RPMI8226 (cell line): ENCODE measurements at regions not wholly inside any gene's neighbourhood (a gene's known extent, or its start where the extent isn't known, plus 50 kb on each side); places are given as distances from the start of the nearest gene placed in this dataset.
A peak's percentile ranks its signal among the peaks of the same experiment; 100 is the strongest.
"Not testable (repeated sequence)": the region's sequence is repeated elsewhere in the genome, so short reads cannot be mapped to it uniquely, and the experiment has no call there.

Experiments
- DNase-seq: peaks from one replicate; pipeline ENCODE4 v3.0.0-alpha.2; 2015

DNA sequence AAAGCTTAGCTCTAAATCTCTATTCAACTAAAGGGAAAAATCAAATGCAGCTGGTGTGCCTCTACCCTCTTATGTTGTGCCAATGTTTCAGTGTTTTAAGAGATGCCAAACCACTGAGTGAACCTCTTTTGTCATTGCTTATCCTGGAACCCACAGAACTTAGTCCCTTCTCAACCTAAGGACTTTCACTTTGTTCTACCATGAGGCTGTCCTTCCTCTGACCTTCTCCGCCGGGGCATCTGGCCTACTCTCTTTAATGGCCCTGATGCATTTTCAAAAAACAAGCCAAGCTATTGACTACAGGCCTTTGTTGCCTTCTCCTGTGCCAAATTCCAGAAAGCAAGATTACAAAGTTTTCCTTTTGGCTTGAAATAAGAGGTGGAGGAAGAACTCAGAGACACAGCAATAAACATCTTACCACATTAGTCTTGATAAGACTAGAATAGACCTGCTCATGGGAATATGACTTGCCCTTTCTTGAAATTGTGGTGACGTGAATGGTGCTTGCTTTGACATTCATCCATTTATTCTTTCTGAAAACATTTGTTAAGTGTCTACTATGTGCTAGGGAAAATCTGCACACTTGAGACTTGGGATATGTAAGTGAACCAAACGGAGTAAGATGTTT, 253.2 kb upstream of the SMIM30 start:
- no peak for DNase-seq

DNA sequence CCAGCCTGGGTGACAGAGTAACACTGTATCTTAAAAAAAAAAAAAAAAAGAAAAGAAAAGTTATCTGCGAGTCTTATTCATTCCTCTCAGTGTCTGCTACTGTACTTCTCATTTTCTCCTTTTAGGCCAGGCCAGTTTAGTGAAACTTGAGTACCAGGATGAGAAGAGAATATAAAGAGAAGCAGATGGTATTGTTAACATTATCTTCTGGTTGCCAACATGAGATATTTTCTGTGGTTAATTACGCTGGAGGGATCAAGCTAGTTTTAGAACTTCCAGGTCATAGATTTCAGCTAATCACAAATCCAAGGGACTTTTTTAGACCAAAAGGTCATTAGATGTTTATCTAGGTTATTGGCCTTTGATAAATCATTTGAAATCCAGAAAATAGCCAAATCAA, 252.6 kb upstream of the SMIM30 start:
- DNase-seq = no peak

DNA sequence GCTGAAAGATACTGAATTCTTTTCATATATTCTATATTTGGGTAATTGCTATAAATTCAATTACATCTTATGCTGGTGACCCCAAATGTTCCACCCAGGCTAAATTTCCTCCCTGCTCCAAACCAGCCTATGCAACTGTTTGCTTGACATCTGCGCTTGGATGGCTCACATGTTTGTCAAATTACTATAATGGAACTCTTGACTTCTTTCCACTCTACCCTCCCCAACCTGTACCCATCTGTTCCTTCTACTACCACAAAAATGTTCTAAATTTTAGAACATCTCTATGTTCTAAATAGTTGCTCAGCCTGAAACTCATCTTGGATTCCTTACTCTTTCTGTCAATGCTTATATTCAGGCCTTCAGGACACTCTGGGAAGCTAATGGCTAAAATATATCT, 249.9 kb upstream of the SMIM30 start:
- no peak for DNase-seq

DNA sequence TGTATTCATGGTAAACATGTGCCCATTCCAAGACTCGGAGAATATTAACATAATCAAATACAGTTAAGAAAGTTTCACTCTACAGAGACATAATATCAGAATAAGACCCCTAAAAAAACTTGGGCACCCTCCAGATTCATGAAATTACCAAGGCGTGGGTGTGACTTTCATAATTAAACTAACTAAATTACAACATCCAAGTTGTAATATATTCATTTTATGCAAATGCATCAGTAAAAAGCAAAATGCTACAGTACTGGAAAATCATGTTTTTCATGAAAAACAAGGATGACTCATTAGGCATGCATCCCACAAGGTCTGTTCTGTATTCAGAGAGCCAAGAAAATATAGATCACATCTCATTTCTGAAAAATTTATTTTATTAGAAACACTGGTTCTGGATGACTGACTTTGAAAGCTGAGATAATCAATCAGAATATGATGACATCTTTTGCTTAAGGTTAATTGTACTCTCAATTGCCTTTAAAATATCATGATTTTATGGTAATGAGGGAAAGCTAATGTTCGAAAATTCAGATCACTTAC, 248.8 kb upstream of the SMIM30 start:
- DNase-seq = no peak

DNA sequence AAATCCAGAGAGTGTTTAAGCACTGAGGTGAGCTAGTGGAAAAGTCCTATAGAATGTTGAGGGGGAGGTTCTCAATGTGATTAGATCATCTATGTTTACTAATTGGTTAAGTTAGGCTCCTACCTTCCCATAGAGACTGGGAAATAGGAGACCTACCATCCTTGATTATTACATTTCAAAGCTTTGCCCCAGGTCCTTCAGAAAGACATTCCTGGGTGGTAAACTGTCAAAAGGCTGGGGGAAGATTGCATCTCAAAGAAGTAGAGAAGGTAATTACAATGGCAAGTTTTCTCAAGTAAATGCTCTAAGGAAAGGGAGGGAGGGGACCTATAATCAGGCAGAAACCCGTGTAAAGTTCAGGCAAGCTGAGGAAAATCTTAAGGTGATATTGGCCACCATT, 247.8 kb upstream of the SMIM30 start:
- no peak for DNase-seq

DNA sequence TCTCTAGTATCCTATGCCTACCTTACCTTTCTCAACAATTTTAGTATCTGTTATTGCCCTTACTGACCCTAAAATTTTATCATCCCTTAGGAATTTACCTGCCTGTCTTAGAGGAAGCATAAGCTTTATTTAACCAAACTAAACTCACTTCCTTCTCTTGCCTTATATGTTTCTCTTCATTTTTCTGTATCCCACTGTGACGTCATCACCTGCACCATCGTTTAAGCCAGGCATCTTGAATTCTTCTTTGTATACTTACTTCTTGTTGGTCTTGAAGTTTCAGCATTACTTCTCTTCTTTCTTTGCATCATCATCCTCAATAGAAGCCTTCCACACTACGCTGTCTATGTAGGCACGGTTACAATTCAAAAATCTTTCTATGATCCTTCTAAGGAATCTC, 231.0 kb upstream of the SMIM30 start:
- DNase-seq = no peak

DNA sequence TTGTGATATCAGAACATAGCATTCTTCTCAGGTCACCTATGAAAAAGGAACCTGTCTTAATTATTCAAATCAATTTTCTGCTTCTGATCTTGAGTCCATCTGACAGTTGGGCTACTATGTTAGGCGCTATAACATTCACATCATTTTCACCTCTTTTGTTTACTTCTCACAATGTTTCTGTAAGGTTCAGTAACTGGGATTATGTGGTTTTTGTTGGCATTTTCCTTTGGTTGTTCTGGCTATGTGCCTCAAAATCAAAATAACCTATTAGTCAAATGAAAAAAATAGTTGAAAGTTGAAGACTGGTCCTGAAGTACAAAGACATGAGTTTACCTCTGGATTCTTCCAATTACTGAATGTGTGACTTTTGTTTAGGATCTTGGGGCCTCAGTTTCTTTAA, 221.3 kb upstream of the SMIM30 start:
- no peak for DNase-seq

DNA sequence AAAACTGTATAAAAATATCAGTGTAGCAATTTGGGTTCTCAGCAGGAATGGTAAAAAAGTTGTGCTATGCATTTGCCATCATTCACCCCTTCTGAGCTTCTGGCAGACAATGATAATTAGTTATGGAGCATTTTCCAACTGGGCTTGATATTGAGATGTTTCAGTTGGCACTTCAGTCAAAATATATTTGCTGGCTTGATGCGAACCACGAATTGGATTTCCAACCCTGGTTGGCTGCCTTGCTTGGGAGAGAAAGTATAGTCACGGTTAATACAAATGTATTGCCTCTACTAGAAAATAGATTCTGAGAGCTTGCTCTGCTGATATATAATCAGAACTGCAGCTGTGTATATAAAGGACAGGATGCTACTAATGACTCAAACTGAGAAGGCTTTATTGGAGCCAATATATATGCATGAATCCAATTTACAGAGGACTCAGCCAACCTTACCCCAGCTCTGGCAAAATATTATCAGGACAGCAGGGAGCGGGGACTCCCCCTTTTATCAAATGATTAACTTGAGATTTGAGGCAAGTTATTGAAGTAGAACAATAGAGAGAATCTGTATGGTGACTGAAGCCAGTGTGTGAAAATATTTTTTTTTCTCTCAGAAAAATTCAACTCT, 219.8 kb upstream of the SMIM30 start:
- no peak for DNase-seq

DNA sequence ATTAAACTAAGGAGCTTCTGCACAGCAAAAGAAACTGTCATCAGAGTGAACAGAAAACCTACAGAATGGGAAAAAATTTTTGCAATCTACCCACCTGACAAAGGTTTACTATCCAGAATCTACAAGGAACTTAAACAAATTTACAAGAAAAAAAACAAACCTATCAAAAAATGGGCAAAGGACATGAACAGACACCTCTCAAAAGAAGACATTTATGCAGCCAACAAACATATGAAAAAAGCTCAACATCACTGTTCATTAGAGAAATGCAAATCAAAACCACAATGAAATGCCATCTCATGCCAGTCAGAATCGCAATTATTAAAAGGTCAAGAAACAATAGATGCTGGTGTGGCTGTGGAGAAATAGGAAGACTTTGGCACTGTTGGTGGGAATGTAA, 218.5 kb upstream of the SMIM30 start:
- DNase-seq = not testable (repeated sequence)

DNA sequence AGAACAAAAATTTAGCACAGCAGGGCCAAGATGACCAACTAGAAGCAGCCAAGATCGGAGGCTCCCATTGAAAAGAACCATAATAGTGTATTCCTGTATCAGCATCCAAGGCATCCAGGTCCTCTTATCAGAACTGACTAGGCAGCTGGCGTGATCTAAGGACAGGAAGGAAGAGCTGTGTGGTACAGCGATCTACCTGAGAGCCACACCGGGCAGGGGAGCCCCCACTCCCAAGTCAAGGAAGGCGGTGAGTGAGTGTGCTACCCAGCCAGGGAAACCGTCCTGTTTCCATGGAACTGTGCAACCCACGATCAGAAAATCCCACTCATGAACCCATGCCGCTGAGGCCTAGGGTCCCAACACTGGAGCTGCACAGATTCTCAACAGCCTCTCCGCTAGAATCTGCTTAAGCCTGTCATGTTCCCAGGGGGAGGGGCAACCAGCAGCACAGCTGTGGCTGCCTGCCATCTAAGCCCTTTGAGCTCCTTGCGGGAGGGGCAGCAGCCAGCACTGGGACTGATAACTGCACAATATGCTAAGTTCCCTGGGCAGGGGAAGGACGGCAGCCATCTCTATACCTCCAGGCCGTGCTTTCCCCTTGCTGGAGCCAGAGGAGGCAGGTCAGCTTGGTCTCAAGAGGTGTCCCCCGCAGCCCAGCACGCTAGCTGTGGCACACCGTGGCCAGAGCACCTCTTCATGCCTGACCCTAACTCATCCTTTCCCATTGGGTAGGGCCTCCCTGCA, 213.0 kb upstream of the SMIM30 start:
- DNase-seq = peak; percentile 39

DNA sequence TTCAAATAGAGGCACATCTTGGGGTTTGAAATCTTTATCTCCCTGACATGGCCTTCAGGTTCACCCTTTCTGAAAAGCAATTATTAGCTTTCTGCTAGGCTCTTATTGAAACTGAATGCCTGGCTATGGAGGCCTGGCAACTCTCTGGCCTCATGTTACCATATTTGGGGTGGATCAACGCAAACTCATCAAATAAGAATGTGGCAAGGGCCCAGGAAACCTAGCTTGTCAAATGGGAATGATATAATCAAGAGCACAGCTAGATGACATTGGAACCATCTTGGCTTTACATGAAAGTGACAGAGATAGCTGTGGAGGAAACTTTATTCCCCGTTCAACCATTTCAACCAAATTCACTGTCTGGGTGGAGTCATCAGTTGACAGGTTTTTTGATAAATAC, 202.8 kb upstream of the SMIM30 start:
- DNase-seq = no peak

DNA sequence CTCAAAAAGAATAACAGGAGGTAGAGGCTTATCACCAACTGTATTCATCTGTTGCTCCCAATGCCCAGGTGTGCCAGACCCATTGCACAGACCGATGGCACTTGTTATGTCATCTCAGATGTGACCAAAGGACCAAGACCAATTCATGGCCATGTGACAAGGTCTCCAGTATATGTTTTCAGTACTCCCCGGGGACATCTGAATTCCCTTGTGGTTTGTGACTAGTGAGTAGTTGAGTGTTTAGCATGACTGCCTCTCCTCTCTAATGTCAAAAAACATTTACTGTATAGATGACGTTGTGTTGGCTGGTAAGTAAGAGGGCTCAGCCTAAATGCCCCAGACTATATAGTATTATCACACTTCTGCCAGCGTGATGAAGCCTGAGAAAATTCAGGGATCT, 202.1 kb upstream of the SMIM30 start:
- DNase-seq = no peak

DNA sequence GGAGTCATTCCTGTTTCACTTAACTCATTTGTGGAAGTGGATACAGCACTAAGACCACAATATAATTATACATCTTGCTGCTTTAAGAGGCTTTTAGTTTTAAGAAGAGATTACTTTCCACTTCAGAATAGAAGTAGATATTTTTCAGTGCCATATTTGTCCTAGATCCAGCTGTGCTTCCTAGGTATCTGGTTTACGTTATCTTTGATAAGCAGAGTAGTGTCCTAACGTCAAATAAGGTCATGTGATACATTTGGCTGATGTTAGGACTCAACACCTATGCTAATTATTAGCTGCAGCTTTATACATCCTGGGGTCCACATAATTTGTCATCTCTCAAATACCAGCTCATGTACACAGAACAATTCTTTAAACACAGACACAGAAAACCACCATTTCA, 196.2 kb upstream of the SMIM30 start:
- DNase-seq = no peak

DNA sequence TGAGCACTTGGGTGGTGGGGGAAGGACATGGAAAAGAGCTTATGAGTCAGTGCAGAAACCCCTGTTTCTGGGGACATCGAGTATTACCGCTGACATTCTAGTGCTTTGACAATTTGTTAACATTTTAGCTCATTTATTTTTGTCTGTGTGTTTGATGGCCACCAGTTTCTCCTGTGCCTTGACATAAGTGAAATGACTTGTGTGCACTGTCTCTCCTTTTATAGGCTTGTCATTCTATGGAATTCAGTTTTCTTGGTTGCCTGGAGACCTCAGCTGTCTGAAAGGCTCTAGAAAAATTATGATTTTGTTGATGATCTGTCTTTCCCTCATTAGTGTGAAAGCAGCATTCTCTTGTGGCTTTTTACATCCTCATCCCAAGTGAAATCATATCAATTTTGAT, 190.0 kb upstream of the SMIM30 start:
- DNase-seq = no peak

DNA sequence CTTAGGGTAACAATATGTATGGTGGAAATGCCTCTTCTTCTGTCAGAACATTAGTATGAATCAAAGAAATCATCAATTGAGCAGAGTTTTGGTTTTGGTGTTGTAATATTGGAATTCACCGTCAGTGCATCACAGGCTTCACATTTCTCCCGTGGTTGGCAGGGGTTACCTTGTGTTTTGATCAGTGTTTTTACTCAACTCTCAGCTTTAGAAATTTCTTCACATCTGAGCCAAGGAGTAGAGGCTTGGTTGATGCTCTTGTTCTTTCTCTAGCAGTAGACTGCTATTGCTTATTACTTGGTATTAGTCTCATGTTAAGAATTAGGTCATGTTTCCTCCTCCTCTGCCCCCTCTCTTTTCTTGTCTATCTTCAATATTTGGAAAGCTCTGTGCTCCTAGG, 188.8 kb upstream of the SMIM30 start:
- DNase-seq = no peak

DNA sequence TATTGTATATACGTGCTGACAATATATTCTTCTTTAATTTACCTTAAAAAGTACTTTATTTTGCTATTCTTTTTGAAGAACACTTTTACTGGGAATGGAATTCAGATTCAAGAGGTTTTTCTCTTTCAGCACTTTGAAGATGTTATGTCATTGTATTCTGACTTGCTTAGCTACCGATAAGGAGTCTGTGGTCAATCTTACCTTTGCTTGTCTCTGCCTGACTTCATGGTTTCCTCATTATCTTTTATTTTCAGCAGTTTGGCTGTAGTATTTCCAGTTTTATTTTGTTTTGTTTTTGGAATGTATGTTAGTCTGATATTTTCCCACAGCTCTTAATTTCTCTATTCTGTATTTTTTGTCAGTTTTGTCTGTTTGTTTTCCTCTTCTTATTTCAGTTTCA, 187.9 kb upstream of the SMIM30 start:
- DNase-seq = no peak

DNA sequence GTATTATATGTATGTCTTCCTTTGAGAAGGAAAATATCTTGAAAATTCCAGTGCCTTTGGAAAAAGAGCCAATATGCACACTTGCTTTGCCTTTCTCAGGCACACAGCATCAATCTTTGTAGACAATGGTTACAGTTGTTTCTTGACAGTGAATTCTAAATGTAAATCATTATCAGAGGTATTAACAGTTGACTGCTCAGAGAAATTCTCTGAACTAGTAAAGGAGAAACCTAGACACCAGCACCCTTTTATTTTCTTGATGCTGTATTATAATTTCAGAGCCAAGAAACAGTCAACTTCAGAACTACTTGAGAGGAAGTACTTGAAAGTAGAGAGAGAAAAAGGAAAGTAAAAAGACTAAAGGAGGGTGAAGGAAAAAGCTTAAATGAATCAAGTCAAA, 185.8 kb upstream of the SMIM30 start:
- DNase-seq = no peak

DNA sequence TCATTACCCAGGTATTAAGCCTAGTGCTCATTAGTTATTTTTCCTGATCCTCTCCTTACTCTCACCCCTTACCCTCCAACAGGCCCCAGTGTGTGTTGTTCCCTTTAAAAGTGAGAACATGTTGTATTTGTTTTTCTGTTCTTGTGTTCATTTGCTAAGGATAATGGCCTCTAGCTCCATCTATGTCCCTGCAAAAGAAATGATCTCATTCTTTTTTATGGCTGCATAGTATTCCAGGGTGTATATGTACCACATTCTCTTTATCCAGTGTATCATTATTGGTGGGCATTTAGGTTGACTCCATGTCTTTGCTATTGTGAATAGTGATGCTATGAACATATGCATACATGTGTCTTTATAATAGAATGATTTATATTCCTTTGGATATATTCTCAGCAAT, 185.0 kb upstream of the SMIM30 start:
- DNase-seq = not testable (repeated sequence)

DNA sequence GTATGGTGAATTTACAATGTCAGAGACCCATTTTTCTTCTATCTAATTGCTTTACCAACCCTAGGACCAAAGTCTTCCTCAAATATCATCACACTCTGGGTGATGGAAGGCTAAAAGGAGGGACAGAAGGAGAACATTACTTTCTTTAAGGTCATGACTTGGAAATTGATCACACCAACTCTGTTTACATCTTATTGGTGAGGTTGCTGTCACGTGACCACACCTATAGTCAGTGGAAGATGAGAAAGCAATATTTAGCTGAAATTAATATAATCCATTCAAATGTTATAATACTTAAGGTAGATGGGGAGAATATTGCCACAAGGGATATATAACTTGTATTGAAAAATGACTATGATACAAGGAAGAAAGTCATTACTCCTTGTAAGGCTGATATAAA, 183.6 kb upstream of the SMIM30 start:
- no peak for DNase-seq

DNA sequence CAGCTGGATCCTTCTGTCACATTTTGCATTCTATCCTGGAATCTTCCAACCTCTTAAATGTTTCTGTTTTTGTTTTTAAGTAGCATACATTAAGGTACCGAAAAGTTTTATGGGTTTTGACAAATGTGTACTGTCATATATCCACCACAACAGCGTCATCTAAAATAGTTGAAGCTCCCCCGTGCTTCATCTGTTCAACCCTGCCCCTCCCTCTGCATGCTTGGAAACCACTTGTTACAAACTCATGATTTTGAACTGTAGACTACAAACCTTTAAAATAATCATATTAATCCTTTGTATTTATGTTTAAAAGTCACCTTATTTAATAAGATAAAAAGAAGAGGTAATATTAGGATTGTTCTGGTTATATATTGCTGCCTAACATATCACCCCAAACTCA, 182.8 kb upstream of the SMIM30 start:
- no peak for DNase-seq

DNA sequence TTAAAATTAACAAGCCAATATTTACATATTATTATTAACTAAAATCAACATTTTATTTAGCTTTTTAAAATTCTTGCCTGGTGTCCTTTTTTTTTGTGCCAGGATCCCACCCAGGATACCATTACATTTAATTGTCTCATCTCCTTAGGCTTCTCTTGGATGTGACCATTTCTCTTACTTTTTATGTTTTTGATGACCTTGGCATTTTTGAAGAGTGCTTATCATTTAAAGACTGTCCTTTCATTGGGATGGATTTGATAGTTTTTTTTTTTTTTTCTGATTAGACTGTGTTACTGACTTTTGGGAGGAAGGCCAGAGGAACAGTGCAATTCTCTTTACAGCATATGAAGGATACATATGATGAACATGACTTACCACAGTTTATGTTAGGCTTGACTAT, 181.4 kb upstream of the SMIM30 start:
- DNase-seq = no peak

DNA sequence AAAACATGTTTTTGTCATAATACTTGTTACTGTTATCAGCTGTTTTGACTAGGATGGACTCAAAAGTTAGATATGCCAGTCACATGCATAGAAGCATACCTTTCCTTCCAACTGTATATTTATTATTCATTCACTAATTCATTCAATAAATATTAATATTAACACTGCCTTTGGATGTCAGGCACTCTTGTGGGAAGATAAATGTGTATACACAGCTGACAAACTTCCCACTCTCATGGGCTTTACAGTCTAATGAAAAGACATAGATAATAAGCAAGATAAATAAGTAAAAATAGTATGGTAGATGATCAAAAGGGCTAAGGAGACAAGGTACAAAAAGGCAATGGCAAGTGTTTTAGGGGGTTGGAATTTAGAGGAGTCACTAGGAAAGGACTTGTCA, 180.1 kb upstream of the SMIM30 start:
- no peak for DNase-seq

DNA sequence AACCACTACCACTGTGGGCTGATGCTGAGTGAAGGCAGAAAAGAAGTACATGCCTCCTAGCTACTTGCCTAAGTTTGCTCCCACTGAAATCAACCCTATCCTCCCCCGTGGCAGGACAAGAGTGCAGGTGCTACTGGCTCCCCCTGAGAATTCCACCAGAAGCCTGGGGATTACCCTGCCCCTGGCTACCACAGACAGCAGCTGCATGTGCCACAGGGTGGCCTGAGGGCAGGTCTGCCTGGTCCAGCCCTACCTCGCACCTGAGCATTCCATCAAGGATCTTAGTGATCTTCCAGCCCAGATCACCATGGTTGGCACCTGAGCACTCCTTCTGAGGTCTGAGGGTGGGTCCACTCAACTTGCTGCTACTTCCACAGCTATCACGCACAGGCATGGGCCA, 176.4 kb upstream of the SMIM30 start:
- no peak for DNase-seq

DNA sequence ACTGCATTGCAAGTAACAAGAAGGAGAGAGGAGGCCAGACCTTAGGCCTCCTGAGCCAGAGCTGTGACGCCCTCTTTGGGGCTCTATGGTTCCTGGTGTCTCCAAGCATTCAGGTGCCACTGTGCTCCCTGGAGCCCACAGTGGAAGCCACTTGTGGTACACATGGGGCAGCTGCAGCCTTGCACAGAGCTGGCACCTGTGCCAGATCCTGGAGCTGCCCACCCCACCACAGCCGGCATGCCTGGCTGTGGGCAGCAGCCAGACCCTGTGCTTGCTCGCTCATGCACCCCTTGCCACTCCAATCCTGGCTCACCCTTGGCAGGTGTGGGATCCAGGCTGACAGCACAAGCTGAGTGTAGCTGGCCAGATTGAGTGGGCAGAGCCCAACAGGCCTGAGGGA, 173.8 kb upstream of the SMIM30 start:
- no peak for DNase-seq
